RWPE2 (cell line): ENCODE measurements at regions not wholly inside any gene's neighbourhood (a gene's known extent, or its start where the extent isn't known, plus 50 kb on each side); places are given as distances from the start of the nearest gene placed in this dataset.

ENCODE experiments used
- ATAC-seq: fragments of 200-7000 bp; cut with Tn5 transposase; 3 replicates; pipeline ENCODE4 v1.9.1; 2021; ENCODE audit warnings: low read depth
- DNase-seq: peaks from one replicate; pipeline ENCODE4 v3.0.0-alpha.2; 2020; ENCODE audit warnings: low spot score
- H3K27ac ChIP-seq: fragments of 450-650 bp; 2 replicates; pipeline ENCODE4 v1.5.1; 2017; ENCODE audit warnings: mild to moderate bottlenecking; ENCODE audit not compliant: poor library complexity, severe bottlenecking
- H3K27me3 ChIP-seq: fragments of 250-450 bp; sonication (Bioruptor Pico); 2 replicates; pipeline ENCODE4 v1.5.1; 2021; ENCODE audit warnings: mild to moderate bottlenecking, moderate library complexity; ENCODE audit not compliant: insufficient read depth, poor library complexity, severe bottlenecking
- H3K36me3 ChIP-seq: fragments of 250-450 bp; sonication (Bioruptor Pico); 2 replicates; pipeline ENCODE4 v1.5.1; 2020; ENCODE audit warnings: low read depth, mild to moderate bottlenecking, moderate library complexity
- H3K4me1 ChIP-seq: fragments of 250-450 bp; sonication (Bioruptor Pico); 2 replicates; pipeline ENCODE4 v1.5.1; 2021; ENCODE audit warnings: mild to moderate bottlenecking, moderate library complexity; ENCODE audit not compliant: insufficient read depth, poor library complexity, severe bottlenecking
- H3K4me3 ChIP-seq: fragments of 250-450 bp; sonication (Bioruptor Pico); 2 replicates; pipeline ENCODE4 v1.5.1; 2021; ENCODE audit warnings: mild to moderate bottlenecking, moderate library complexity; ENCODE audit not compliant: severe bottlenecking
- H3K9me3 ChIP-seq: fragments of 250-450 bp; sonication (Bioruptor Pico); 2 replicates; pipeline ENCODE4 v1.5.1; 2021; ENCODE audit warnings: mild to moderate bottlenecking, moderate library complexity; ENCODE audit not compliant: severe bottlenecking
- CTCF ChIP-seq: fragments of 450-650 bp; IDR thresholded peaks from one replicate; pipeline ENCODE4 v1.5.1; 2017; ENCODE audit warnings: mild to moderate bottlenecking, moderate library complexity; ENCODE audit not compliant: poor library complexity, severe bottlenecking

- Histone ChIP-seq H3K4me3 (no peak overlapping the region), H3K36me3 (no peaks in the 10 kb centered on the region), H3K9me3 (no peaks in the 10 kb centered on the region), H3K27ac (no peak overlapping the region), H3K27me3 (no peaks in the 10 kb centered on the region), H3K4me1 (peaks cover 2% of the 10 kb centered on the region)
- ATAC-seq = no peak
- no peak for TF ChIP-seq CTCF
- no peak for DNase-seq
These were observed 95.0 kb upstream of the CABCOCO1 start for GRCh38 chr10:61567729-61568128.

- Histone ChIP-seq H3K4me1 (peaks cover 2% of the 10 kb centered on the region), H3K4me3 (no peak overlapping the region), H3K27me3 (no peaks in the 10 kb centered on the region), H3K27ac (peak overlapping the region; percentile 10), H3K9me3 (no peaks in the 10 kb centered on the region), H3K36me3 (no peaks in the 10 kb centered on the region)
- ATAC-seq (no peak), DNase-seq (no peak)
- TF ChIP-seq CTCF = no peak
These were observed 96.7 kb upstream of the CABCOCO1 start for GRCh38 chr10:61565819-61566560.

GRCh38 chr10:61564444-61564843 is 98.3 kb upstream of the CABCOCO1 start:
- Histone ChIP-seq H3K27ac (no peak overlapping the region), H3K4me1 (peaks cover 2% of the 10 kb centered on the region), H3K27me3 (no peaks in the 10 kb centered on the region), H3K36me3 (no peaks in the 10 kb centered on the region), H3K4me3 (no peak overlapping the region), H3K9me3 (no peaks in the 10 kb centered on the region)
- ATAC-seq = no peak
- no peak for DNase-seq
- no peak for TF ChIP-seq CTCF

- DNase-seq = no peak
These were observed 103.1 kb upstream of the CABCOCO1 start for GRCh38 chr10:61559615-61560014.

More at GRCh38 chr10:61559615-61560014, 103.1 kb upstream of the CABCOCO1 start:
- Histone ChIP-seq H3K27me3 (no peaks in the 10 kb centered on the region), H3K27ac (no peak overlapping the region), H3K9me3 (no peaks in the 10 kb centered on the region), H3K4me1 (no peaks in the 10 kb centered on the region), H3K4me3 (no peak overlapping the region), H3K36me3 (no peaks in the 10 kb centered on the region)
- ATAC-seq = no peak
- TF ChIP-seq CTCF = no peak
